Gastroesophageal sphincter (tissue), 4 donors: ENCODE measurements at regions not wholly inside any gene's neighbourhood (a gene's known extent, or its start where the extent isn't known, plus 50 kb on each side); places are given as distances from the start of the nearest gene placed in this dataset.
"Not testable (repeated sequence)": the region's sequence is repeated elsewhere in the genome, so short reads cannot be mapped to it uniquely, and the experiment has no call there.

Source experiments
- ATAC-seq: fragments of 150-250 bp; one replicate; pipeline ENCODE4 v1.9.1; 2016; ENCODE audit warnings: mild to moderate bottlenecking, moderate library complexity
- H3K27ac ChIP-seq, 4 donors: fragments of 200-600 bp; sonication (generic) in 3 of 4; 1 replicate in 3 of 4; 2 replicates in 1 of 4; pipeline ENCODE4 v1.5.1; 2016 to 2019
- H3K27me3 ChIP-seq: fragments of 200-600 bp; sonication (generic); one replicate; pipeline ENCODE4 v1.5.1; 2019
- H3K36me3 ChIP-seq, 2 donors: fragments of 200-600 bp; sonication (generic); one replicate each; pipeline ENCODE4 v1.5.1; 2019; ENCODE audit warnings: control low read depth in 1 of 2
- H3K4me1 ChIP-seq, 3 donors: fragments of 200-600 bp; sonication (generic); 1 replicate in 2 of 3; 2 replicates in 1 of 3; pipeline ENCODE4 v1.5.1; 2016 to 2019; ENCODE audit warnings: control low read depth in 2 of 3
- H3K4me3 ChIP-seq, 2 donors: fragments of 200-600 bp; sonication (generic); one replicate each; pipeline ENCODE4 v1.5.1; 2019; ENCODE audit warnings: mild to moderate bottlenecking in 1 of 2, moderate library complexity in 1 of 2
- H3K9me3 ChIP-seq, 3 donors: fragments of 200-600 bp; sonication (generic); one replicate each; pipeline ENCODE4 v1.5.1; 2017 to 2019; ENCODE audit warnings: control low read depth in 2 of 3
- CTCF ChIP-seq, 4 experiments: fragments of 200-600 bp in 2 of 4; fragments of 450-650 bp in 2 of 4; sonication (generic) in 1 of 4; IDR thresholded peaks; one replicate each; pipeline ENCODE4 v1.5.1; 2017 to 2019; ENCODE audit warnings: antibody characterized with exemption in 4 of 4, mild to moderate bottlenecking in 2 of 4, moderate library complexity in 2 of 4
- EP300 ChIP-seq: sonication (generic); formaldehyde crosslinking; IDR thresholded peaks from one replicate; pipeline ENCODE4 v1.6.1; 2017; ENCODE audit warnings: antibody characterized with exemption, mild to moderate bottlenecking
- POLR2A ChIP-seq, 2 donors: fragments of 450-650 bp; IDR thresholded peaks; one replicate each; pipeline ENCODE4 v1.6.1; 2017; ENCODE audit warnings: antibody characterized with exemption in 2 of 2, mild to moderate bottlenecking in 2 of 2, moderate library complexity in 1 of 2
- POLR2AphosphoS5 ChIP-seq: sonication (generic); formaldehyde crosslinking; IDR thresholded peaks from one replicate; pipeline ENCODE4 v1.6.1; 2017; ENCODE audit warnings: antibody characterized with exemption
- WGBS, 2 donors: methylation state at CpG; one replicate each; pipeline ENCODE4 v1.1.5; 2018; ENCODE audit warnings: low coverage in 1 of 2; 5-methylcytosine and 5-hydroxymethylcytosine counted together

GRCh38 chr13:86606264-86606663 lies 807.0 kb upstream of the SLITRK6 start:
- Histone ChIP-seq H3K4me3 (no peak overlapping the region), H3K36me3 (no peaks in the 10 kb centered on the region), H3K9me3 (no peaks in the 10 kb centered on the region), H3K27me3 (no peaks in the 10 kb centered on the region), H3K27ac (no peak overlapping the region), H3K4me1 (no peaks in the 10 kb centered on the region)
- no peak for ATAC-seq
- TF ChIP-seq POLR2AphosphoS5 (no peak), POLR2A (IDR thresholded peaks at IDR 0.05) (no peak), EP300 (no peak), CTCF (IDR thresholded peaks at IDR 0.05) (no peak)
- WGBS, 2 donors, result 31 to 69% methylated on average over 2 of the region's 2 CpGs

- Histone ChIP-seq H3K9me3 (no peaks in the 10 kb centered on the region), H3K4me1 (no peaks in the 10 kb centered on the region), H3K4me3 (no peak overlapping the region), H3K27ac (no peak overlapping the region), H3K27me3 (no peaks in the 10 kb centered on the region), H3K36me3 (no peaks in the 10 kb centered on the region)
- no peak for ATAC-seq
- 67 to 100% methylated on average over 2 of the region's 2 CpGs for WGBS, 2 donors
- no peak for TF ChIP-seq POLR2A (IDR thresholded peaks at IDR 0.05)
- no peak for TF ChIP-seq CTCF (IDR thresholded peaks at IDR 0.05)
- no peak for TF ChIP-seq POLR2AphosphoS5
- no peak for TF ChIP-seq EP300
These were observed 809.5 kb upstream of the SLITRK6 start for GRCh38 chr13:86608701-86609100.

GRCh38 chr13:86633346-86633745 lies 834.1 kb upstream of the SLITRK6 start:
- Histone ChIP-seq H3K36me3 (no peaks in the 10 kb centered on the region), H3K9me3 (no peaks in the 10 kb centered on the region), H3K27ac (no peak overlapping the region), H3K4me1 (no peaks in the 10 kb centered on the region), H3K27me3 (no peaks in the 10 kb centered on the region), H3K4me3 (no peak overlapping the region)
- TF ChIP-seq POLR2AphosphoS5 (no peak), EP300 (no peak), CTCF (IDR thresholded peaks at IDR 0.05) (no peak), POLR2A (IDR thresholded peaks at IDR 0.05) (no peak)
- no peak for ATAC-seq
- WGBS, 2 donors, result 70 to 81% methylated on average over 3 of the region's 3 CpGs

- H3K4me3 ChIP-seq, H3K9me3 ChIP-seq, H3K36me3 ChIP-seq, H3K27ac ChIP-seq, ATAC-seq, H3K4me1 ChIP-seq, H3K27me3 ChIP-seq: not testable (repeated sequence)
- WGBS, 2 donors, result no CpG with 5 or more reads among the region's 5 CpGs
These were observed 852.0 kb upstream of the SLITRK6 start for GRCh38 chr13:86651171-86651570.

- no peaks in the 10 kb centered on the region for H3K4me1 ChIP-seq
- TF ChIP-seq EP300, result no peak
- no peak for TF ChIP-seq CTCF (IDR thresholded peaks at IDR 0.05)
- no peak for TF ChIP-seq POLR2AphosphoS5
- TF ChIP-seq POLR2A (IDR thresholded peaks at IDR 0.05), result no peak
- no peaks in the 10 kb centered on the region for H3K36me3 ChIP-seq
- H3K27me3 ChIP-seq, result no peaks in the 10 kb centered on the region
- H3K27ac ChIP-seq, result no peak overlapping the region
- H3K4me3 ChIP-seq, result no peak overlapping the region
- ATAC-seq, result no peak
- H3K9me3 ChIP-seq, result no peaks in the 10 kb centered on the region
These were observed 853.8 kb upstream of the SLITRK6 start for GRCh38 chr13:86653009-86653408.

- H3K4me1 ChIP-seq, result no peaks in the 10 kb centered on the region
- H3K36me3 ChIP-seq, result no peaks in the 10 kb centered on the region
- no peaks in the 10 kb centered on the region for H3K9me3 ChIP-seq
- no peaks in the 10 kb centered on the region for H3K27me3 ChIP-seq
- H3K27ac ChIP-seq, result no peak overlapping the region
- WGBS, 2 donors, result 86 to 88% methylated on average over 1 to 3 of the region's 3 CpGs
- TF ChIP-seq POLR2A (IDR thresholded peaks at IDR 0.05) (no peak), POLR2AphosphoS5 (no peak), CTCF (IDR thresholded peaks at IDR 0.05) (no peak), EP300 (no peak)
- H3K4me3 ChIP-seq, result no peak overlapping the region
- no peak for ATAC-seq
These were observed 856.3 kb upstream of the SLITRK6 start for GRCh38 chr13:86655561-86655960.
